SK-N-SH treated with all-trans-retinoic acid at 6 μM for 48 hours (cell line): ENCODE measurements at regions not wholly inside any gene's neighbourhood (a gene's known extent, or its start where the extent isn't known, plus 50 kb on each side); places are given as distances from the start of the nearest gene placed in this dataset.

Experiments used
- OSR1 ChIP-seq: fragments of 250-450 bp; sonication (Bioruptor Pico); IDR thresholded peaks from 2 replicates; pipeline ENCODE4 v1.8.0; 2022; ENCODE audit warnings: moderate library complexity, mild to moderate bottlenecking, inconsistent platforms
- SNAI2 ChIP-seq: fragments of 250-450 bp; sonication (Bioruptor Pico); IDR thresholded peaks from 2 replicates; pipeline ENCODE4 v1.5.0; 2020; ENCODE audit warnings: mild to moderate bottlenecking, moderate library complexity
- ZC3H10 ChIP-seq: fragments of 250-450 bp; sonication (Bioruptor Pico); IDR thresholded peaks from 2 replicates; pipeline ENCODE4 v1.5.1; 2021; ENCODE audit warnings: mild to moderate bottlenecking, moderate library complexity
- ZFP30 ChIP-seq: fragments of 450-650 bp; formaldehyde crosslinking; IDR thresholded peaks from 2 replicates; pipeline ENCODE4 v1.5.0; 2022; ENCODE audit warnings: mild to moderate bottlenecking, moderate library complexity
- ZNF565 ChIP-seq: fragments of 450-650 bp; formaldehyde crosslinking; conservative IDR thresholded peaks from 2 replicates; pipeline ENCODE4 v1.5.0; 2020; ENCODE audit warnings: low read depth, mild to moderate bottlenecking, moderate library complexity
- ZNF70 ChIP-seq: fragments of 450-650 bp; formaldehyde crosslinking; IDR thresholded peaks from 2 replicates; pipeline ENCODE4 v1.5.0; 2020; ENCODE audit warnings: mild to moderate bottlenecking, moderate library complexity
- TF ChIP-seq, protein P1 (sequence below): fragments of 250-450 bp; sonication (Bioruptor Pico); IDR thresholded peaks from 2 replicates; pipeline ENCODE4 v1.5.1; 2021; ENCODE audit warnings: mild to moderate bottlenecking, moderate library complexity
- TF ChIP-seq, protein P2 (sequence below): fragments of 250-450 bp; sonication (Bioruptor Pico); IDR thresholded peaks from 2 replicates; pipeline ENCODE4 v1.5.1; 2020; ENCODE audit warnings: low read depth, mild to moderate bottlenecking, moderate library complexity
- TF ChIP-seq, protein P3 (sequence below): fragments of 250-450 bp; sonication (Bioruptor Pico); IDR thresholded peaks from 2 replicates; pipeline ENCODE4 v1.8.0; 2021; ENCODE audit warnings: low read depth, mild to moderate bottlenecking, moderate library complexity, borderline replicate concordance

DNA sequence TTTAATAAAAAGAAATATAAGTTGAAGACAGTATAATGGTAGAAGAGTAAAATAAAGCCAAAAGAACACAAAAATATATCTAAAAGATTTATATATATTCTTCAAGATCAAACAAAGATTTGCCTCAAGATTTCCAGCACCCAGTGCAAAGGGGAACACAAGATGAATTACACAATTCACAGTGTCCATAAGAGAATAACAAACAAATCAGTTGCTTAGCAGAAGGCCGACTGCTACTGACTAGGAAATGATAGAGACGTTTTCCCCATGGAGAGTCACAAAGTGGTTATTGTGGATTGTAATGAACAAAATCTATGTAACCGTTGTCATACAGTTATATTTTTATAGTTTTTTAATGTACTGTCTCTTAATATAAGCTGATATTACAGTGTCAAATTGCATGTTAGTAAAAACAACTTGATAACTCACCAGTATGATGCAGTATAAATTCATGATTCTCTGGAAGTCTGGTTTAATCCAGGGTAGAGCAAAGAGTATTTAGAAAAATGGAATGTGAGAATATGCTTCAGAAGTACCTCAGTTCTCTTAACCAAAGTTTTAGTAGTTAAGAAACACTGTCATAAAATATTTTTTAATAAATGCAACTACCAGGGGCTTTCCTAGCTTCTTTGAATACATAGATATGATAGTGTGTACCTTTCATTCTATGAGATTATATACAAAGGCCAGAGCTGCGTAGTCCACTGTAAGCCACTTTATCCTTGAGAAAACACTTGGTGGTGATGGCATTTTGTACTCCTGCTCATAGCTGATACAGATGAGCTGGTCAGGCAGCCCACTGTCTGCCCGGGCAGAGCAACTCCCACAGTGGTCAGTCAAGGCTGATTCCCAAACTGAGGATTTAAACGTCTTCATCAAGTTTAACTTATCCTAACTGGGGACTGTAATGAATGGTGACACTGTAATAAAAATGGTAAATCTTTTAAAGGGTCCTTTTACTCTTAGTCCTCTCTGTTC is 180.5 kb upstream of the DTNA start:
- TF ChIP-seq, protein P1, sequence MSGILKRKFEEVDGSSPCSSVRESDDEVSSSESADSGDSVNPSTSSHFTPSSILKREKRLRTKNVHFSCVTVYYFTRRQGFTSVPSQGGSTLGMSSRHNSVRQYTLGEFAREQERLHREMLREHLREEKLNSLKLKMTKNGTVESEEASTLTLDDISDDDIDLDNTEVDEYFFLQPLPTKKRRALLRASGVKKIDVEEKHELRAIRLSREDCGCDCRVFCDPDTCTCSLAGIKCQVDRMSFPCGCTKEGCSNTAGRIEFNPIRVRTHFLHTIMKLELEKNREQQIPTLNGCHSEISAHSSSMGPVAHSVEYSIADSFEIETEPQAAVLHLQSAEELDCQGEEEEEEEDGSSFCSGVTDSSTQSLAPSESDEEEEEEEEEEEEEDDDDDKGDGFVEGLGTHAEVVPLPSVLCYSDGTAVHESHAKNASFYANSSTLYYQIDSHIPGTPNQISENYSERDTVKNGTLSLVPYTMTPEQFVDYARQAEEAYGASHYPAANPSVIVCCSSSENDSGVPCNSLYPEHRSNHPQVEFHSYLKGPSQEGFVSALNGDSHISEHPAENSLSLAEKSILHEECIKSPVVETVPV (CRISPR knock-in tag): no peak
- TF ChIP-seq OSR1 (no peak), ZC3H10 (no peak), ZNF565 (CRISPR knock-in tag) (no peak), ZNF70 (CRISPR knock-in tag) (no peak), ZFP30 (CRISPR knock-in tag) (no peak), SNAI2 (CRISPR knock-in tag) (no peak)
- TF ChIP-seq, protein P2, sequence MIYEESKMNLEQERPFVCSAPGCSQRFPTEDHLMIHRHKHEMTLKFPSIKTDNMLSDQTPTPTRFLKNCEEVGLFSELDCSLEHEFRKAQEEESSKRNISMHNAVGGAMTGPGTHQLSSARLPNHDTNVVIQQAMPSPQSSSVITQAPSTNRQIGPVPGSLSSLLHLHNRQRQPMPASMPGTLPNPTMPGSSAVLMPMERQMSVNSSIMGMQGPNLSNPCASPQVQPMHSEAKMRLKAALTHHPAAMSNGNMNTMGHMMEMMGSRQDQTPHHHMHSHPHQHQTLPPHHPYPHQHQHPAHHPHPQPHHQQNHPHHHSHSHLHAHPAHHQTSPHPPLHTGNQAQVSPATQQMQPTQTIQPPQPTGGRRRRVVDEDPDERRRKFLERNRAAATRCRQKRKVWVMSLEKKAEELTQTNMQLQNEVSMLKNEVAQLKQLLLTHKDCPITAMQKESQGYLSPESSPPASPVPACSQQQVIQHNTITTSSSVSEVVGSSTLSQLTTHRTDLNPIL: no peak
- TF ChIP-seq, protein P3, sequence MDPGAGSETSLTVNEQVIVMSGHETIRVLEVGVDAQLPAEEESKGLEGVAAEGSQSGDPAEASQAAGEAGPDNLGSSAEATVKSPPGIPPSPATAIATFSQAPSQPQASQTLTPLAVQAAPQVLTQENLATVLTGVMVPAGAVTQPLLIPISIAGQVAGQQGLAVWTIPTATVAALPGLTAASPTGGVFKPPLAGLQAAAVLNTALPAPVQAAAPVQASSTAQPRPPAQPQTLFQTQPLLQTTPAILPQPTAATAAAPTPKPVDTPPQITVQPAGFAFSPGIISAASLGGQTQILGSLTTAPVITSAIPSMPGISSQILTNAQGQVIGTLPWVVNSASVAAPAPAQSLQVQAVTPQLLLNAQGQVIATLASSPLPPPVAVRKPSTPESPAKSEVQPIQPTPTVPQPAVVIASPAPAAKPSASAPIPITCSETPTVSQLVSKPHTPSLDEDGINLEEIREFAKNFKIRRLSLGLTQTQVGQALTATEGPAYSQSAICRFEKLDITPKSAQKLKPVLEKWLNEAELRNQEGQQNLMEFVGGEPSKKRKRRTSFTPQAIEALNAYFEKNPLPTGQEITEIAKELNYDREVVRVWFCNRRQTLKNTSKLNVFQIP (CRISPR knock-in tag): no peak
